GM21619 (cell line): ENCODE measurements at regions not wholly inside any gene's neighbourhood (a gene's known extent, or its start where the extent isn't known, plus 50 kb on each side); places are given as distances from the start of the nearest gene placed in this dataset.

Experiments
- ATAC-seq: cut with Tn5 transposase; IDR thresholded peaks from one replicate; pipeline ENCODE4 v1.9.1; 2021; ENCODE audit not compliant: unreplicated experiment

DNA sequence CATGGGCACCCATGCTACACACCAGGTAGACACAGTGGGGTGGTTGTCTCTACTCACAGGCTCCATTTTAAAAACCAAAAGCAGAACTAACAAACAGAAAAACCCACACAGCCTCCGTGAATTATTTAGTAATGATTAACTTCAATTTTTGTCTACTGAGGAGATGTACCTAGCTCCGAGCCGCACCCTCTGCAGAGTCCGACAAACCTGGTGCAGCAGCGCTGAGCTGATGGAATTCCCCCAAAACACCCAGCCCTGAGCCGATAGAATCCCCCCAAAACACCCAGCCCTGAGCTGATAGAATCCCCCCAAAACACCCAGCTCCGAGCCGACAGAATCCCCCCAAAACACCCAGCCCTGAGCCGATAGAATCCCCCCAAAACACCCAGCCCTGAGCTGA is 927.0 kb downstream of the BRD1 start:
- no peak for ATAC-seq

DNA sequence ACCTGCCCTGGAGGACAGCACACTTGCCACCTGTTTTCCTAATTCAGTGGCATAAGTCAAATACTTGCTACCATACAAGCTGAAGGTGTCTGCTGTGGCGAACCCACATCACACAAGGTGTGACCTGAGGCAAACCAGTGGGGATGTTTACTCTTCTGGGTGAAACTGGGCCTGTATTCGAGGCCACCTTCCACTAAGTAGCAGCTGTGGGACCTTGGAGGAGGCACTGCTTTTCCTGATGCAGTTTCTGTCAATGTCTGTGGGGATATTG is 927.4 kb downstream of the BRD1 start:
- no peak for ATAC-seq

DNA sequence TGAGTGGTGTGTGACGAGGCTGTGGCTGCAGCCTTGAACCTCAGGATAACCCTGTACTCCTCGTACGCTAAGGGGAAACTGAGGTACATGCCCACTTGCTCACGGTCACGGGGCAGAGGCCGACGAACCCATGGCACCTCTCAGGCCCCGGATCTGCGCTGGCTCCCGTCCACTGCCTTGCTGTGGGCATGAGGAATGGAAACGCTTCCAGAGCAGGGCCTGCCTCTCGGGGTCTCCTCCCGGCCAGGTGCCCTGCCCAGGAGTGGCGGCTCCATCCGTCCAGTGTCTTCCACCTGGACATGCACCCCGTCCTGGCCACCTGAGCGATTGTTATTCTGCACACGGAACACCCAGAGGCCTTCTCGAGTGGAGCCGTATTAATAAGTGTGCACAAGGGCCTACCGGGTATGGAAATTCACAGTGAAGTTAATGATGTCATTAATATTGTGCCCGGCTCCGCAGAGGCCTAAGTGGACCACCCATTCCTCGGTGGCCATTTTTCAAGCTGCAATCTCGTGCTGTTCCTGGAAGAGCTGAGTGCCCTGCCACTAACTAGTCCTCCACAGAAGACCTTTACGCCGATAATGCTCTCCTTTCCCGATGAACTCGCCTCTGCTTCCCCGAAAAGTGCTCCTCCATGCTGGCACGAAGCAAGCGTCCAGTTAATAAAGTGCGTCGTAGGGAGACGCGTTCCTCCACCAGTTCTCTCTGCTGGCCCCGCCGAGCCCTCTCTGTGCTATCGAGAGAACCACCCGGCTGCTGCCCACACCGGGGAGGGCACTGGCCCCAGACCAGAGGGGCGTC is 927.9 kb downstream of the BRD1 start:
- ATAC-seq: no peak

DNA sequence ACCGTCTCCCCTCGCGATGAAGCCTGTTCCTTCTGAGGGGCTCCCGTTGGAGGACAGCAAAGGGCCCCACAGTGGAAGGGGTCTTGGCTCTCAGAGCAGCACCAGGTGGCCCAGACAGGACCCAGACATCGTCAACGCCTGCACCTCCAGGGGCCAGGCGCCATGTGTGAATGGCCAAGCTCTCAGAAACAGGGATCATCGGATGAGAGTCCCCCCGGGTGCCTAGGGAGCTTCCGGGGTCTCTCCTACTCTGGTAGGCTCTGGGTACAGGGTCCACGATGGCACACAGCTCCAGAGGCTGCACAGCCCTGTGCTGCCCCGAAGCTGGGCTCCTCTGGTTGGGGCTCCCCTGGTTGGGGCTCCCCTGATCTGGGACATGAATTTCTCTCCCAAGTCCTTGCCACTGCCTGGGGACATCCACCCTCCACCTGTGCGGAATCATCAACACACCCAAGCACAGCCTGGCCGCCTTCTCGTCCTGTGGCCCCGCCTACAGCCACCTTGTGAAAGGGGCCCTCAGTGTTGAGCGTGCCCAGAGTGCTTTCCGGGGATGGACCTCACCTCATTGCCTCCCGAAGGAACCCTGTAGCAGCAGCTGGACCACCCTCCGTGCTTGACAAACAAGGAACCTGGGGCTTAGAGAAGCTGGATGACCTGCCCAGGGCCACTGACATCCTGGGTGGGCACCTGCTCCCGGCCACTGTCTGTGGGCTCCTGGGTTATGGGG is 929.0 kb downstream of the BRD1 start:
- ATAC-seq: no peak

DNA sequence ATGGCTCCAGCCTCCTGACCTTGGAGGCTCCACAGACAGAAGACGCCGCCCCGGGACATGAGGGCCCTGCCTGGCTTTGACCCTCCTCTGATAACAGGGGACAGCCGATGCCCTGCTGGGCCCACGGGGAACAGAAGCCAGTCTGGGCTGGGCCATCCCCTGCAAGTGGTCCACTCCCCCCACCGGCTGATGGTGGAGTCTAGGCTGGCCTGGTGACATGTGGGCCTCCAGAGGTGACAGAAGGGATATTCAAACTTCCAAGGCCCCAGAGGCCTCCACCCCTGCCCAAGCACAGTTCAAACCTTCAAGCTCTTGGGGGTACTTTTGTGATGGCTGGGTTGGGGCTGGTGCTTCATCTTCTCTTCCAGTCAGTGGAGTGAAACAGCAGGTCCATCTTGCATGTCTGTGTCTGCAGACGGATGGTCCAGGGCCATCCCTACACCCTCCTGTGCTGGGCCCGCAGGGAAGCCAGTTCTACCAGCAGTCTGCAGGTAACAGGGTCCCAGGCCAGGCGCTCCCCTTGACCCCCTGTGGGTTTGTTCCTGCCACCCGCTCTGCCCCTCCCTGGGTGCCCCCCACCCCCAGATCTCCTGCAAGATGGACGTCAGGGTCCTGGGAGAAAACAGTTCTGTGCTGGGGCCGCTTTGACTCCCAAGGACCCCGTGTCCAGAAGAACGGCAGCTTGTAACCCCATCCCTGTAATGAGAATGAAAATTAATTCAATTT is 929.9 kb downstream of the BRD1 start:
- ATAC-seq: no peak

DNA sequence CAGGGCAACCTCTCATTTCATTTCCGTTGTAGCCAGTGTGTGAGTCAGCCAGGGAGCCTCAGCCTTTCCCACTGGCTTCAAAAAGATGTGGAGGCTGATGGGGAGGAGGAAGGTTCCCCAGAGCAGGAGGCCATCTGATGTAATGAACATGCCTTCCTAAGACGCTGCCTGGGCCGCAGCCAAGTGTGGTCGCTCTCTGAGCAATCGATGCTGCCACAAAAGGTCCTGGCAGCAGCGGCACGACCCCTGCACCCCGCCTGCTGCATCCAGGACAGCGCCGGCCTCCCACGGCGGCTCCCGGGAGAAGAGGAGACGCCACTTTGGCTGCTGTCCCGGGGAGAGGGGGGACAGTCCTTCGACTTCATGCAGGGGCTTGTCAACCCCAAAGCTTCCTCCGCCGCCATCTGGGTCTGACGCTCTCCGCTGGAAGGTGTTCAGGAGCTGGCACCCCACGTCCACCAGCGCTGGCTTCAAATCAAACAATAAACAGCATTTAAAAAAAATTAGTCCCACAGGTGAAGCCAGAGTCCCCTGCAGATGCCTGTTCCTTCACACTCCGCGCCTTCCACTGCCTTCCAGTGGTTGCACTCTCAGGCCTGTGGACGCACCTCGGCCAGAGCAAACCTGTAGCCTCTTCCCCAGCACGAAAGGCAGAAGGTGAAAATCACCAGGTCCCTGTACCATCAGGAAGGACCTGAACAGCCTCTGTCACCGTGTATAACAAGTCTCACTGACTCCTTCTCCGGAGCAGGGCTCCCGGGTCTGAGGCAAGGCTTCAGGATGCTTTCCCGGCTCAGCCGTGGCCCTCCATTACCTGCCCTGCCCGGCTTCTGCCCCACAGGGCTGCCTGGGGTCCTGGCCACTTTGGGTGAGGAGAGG is 930.7 kb downstream of the BRD1 start:
- ATAC-seq: no peak

DNA sequence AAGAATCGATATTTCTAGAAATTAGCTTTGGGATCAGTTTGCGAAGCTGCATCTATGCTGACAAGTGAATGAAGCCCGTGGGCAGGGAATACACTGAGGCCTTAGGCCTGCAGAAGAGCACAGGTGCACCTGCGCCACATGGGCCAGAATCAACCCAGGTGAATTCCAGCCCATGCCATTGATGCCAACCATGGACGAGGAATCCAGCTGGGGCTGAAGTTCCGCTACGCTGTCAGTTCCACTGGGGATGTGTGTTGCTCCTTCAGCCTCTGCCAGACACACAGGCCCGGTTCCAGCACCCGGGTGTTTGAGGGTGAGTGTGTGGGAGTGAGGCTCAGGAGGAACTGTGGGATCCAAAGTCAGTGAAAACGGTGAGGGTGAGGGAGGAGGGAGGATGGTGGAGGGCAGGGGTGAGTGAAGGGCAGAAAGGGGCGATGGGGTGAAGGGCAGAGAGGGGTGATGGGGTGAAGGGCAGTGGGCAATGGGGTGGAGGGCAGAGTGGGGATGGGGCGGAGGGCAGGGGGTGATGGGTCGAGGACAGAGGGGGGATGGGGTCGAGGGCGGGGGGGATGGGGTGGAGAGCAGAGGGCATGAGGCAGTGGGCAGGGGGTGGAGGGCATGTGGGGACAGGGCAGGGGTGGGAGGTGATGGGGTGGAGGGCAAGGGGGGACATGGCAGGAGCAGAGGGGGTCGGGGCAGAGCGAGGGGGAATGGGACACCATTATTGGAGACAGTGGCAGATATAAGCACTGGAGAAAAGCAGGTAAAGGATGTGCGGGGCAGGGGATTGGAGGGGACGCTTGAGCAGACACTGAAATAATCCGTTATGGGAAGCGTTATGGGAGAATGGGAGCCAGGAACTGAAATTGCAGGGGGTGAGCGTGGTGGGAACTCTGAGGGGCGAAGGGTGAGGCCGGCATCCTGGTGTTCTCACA is 931.6 kb downstream of the BRD1 start:
- ATAC-seq: no peak

DNA sequence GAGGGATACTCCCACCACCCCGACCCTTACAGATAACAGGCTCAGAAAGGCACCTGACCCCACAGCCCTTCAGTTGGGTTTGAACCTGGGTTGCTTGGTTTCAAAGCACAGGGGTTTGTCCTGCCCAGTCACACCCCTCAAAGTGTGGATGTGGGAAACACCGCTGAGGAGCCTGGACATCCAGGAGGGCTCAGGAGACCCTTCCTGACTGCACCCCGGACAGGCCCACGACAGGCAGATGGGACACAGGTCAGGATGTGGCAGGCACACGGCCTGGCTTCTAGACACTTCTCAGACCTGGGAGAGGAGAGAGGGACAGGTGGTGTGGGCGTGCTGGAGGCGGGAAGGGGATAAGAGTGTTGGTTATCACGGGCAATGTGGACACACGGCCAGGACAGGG is 932.3 kb downstream of the BRD1 start:
- no peak for ATAC-seq

DNA sequence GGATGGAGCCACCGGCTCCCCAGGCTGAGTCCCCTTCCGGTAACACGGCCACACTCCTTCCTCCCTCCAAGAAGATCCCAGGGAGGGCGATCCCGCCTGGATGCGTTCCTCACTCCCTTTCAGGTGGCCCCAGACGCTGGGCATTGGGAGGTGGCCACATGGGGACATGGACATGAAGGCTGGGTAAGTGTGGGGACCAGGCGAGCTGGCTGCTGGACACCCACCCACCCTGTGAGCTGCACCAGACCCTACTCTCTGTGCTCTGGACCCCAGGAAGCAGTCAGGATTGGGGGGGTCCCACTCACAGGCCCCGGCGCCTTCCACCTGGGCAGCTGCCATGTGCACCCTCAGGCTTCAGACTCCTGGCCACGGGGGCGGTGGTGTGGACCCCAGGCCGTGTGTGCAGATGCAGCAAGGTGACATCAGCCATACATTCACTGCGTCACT is 932.8 kb downstream of the BRD1 start:
- ATAC-seq: no peak

DNA sequence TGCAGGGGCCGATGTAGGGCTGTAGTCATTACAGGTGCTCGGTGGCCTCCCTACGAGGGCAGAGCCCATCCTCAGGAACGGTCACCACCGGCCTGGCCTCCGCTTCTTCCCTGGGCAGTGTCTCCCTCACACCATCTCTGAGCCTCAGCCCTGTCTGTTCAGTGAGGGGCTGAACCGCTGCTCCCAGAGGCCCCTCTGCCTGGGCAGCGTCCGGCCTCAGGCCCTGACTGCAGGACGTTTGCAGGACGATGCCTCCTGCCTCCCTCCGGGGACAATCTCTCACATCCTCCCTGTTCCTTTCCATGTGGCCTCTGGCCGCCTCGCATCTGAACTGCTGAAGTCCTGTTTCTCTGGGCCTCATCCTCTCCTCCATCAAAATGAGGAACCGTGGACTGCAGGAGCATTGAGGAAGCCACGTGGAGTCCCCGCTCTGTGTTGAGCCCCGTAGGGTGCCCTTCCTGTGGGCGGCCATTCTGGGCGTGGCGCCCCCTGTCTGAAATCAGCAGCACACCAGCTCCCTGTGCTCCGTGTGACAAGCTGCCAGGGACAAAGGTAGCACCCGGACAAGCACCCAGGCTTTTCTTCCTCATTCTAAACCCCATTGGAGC is 933.5 kb downstream of the BRD1 start:
- ATAC-seq: no peak

DNA sequence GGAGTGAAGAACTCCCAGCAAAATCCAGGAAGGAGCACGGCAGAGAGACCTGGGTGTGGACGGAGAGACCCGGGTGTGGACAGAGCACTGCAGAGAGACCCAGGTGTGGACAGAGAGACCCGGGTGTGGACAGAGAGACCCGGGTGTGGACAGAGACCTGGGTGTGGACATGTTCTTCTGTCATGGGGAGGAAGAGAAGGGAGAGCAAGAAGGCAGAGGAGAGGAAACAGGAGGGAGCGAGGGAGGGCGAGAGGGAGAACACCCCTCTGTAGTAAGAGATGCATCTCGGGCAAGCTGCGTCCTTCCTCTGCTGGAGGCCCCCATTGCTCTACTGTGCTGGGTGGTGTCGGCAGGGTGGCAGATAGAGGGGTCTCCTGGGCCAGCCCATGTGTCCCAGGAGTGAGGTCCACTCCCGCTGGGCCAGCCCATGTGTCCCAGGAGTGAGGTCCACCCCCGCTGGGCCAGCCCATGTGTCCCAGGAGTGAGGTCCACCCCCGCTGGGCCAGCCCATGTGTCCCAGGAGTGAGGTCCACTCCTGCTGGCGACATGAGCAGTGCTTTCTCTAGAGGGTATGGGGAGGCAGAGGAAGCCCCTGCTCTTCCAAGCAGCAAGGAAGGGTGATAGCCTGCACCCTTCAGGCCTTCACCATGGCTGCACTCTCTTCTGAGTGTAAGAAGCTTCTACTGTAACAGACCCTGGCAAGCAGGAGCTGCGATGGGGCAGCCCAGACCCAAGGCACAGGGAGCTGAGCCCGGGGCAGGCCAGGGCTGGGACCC is 934.2 kb downstream of the BRD1 start:
- ATAC-seq: no peak

DNA sequence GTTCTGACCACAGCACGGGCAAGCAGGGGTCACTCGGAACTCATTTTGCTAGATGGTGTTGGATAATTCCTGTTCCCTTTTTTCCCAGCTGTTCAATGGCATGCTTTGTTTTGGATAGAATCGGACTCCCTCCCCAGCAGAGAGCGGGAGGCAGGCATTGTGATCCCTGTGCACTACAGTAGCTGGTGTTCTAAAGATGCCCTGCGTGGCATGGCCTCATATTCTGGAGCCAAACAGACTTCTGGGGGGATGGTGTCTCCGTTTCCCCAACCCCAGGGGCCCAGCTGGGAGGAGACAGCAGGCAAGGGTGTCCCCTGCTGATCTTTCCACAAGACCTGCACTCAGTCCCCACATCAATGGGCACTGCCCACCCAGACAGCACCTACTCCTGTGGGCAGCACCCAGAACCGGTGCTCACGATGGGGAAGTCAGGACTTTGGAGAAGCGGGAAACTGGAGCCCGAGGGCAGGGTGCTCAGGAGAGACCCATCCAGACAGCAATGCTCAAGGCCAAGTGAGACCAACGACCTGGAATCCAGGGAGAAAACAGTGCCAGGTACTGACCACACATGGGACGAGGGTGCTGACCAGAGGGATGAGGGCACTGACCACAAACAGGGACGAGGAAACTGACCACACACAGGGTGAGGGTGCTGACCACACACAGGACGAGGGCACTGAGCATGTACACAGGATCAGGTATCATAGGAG is 934.9 kb downstream of the BRD1 start:
- no peak for ATAC-seq

DNA sequence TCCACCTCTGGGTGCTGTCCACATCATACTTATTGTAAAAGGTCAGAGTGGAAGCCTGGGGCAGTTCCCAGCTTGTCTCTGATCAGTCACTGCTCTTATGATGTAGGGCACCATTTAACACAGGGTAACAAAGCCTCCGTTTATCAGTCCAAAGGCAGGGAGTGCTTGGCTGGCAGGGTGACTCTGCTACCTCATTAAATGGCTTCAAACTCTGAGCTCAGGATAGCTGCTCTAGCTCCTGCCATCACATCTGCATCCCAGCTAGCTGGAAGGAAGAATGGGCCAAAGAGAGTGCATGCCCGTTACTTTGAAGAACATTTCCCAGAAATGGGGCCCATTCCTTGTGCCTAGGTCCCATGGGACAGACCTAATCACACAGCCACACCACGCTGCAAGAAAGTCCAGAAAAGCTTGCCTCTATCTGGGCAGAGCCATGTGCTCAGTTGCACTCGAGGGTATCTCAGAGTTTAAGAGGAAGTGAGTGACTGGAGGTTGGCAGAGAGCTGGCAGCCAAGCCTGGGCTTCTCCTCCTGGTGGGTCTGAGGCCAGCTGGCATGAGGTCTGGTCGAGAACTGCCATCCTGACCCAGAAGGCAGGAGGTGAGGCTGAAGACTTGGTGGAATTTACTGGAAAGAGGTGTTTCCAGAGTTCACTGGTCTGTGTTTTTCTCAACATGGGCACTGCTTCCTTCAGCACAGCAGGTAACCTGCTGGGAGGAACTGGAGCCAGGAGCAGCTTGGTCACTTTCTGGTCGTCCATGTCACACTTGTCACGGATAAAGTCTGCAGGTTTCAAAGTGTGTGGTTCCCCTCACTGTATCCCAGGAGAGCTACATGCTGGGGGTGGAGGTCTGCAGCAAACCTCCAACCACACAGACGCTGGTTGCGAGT is 935.7 kb downstream of the BRD1 start:
- ATAC-seq: no peak

DNA sequence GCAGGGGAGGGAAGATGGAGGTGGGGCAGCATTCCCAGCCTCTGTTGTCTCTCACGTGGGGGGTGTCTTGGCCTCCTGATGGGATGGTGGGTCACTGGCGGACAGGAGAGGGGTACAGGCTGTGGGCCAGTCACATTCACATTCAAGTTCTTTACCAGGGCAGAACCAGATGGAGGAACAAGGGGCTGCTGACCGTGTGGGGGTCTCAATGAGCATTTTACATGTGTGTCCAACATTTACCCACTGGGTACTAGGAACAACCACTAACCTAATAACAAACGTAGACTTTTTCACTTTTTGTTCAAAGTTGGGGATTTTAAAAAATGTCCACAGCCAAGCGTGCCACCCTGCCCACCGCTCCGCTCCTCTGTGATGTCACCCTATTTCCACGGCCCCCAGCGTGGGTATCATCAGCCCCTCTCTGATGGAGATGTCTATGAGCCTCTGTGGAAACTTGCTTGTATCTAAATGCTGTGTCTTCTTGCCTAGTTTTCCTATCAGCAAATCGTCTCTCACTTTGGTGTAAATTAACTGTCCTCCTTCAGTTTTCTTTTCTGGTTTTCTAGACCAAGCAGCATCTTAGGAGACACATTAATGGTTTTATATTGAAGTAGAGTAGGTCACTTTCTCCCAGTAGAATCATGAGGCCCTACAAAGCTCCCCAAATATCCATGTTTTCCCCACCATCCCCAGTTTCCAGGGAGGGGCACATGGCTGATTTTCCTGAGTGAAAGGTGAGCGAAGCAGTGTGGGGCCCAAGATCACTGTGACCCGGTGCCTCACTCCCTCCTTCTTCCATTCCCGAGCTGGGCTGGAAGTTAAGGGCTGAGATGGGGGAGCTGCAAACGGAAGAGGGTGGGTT is 936.7 kb downstream of the BRD1 start:
- no peak for ATAC-seq

DNA sequence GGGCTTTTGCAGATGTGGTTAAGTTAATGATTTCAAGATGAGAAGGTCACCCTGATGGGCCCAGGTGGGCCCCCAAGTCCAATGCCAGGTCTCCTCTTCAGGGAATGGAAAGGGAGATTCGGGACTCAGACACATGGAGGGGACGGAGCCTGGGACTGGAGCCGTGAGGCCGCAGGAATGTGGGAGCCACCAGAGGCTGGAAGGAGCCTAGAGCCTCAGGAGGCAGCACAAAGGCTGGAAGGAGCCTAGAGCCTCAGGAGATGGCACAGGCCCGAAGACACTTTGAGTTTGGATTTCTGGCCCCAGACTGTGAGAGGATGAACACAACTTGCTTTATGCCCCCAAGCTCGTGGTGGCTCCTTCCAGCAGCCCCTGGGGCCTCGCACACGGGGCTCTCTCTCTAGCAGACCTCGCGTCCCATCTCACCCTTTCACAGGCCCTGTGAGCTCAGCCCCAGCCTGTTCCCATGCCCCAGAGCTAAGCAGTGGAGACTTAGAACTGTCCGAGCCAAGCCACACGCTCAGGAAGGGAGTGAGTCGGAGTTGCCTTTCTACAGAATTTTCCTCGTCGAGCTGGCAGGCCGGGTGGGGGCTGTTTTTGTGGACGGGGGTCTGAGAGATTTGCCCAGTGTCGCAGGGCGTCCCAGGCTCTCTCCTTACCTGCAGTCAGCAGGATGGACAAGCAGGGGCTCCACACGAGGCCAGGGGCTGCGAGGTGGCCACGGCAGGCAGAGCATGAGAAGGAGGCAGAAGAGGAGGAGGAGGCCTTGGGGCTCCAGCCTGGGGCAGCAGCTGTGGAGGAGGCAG is 937.6 kb downstream of the BRD1 start:
- ATAC-seq: no peak
